ENCODE measurements at regions not wholly inside any gene's neighbourhood (a gene's known extent, or its start where the extent isn't known, plus 50 kb on each side); places are given as distances from the start of the nearest gene placed in this dataset.

- no peak overlapping the region for H3K4me3 ChIP-seq (ENCODE audit: low read depth, low read length)
- H3K27me3 ChIP-seq (ENCODE audit: control insufficient read depth, insufficient read depth, low read length), result no peaks in the 10 kb centered on the region
- ChIA-PET POLR2A (no interaction called here), CTCF (interaction anchor here (0.6 kb wide), 1 partner anchor 1769 kb away, joined by 4 read pairs; no protein-coding TSS in a partner anchor)
- no peaks in the 10 kb centered on the region for H3K36me3 ChIP-seq (ENCODE audit: control insufficient read depth, insufficient read depth, low read length)
- no peak for DNase-seq (ENCODE audit: low read depth)
- 0 out of 2 replicates have a peak, but pooled peaks have one; percentile 14 for TF ChIP-seq CTCF (IDR thresholded peaks at IDR 0.05; ENCODE audit: insufficient read depth, low read depth, low read length)
These were observed 88.4 kb upstream of the ZNF492 start for GRCh38 chr19:22545751-22546150.

- Histone ChIP-seq H3K4me3 (ENCODE audit: low read depth, low read length) (no peak overlapping the region), H3K36me3 (ENCODE audit: control insufficient read depth, insufficient read depth, low read length) (no peaks in the 10 kb centered on the region), H3K27me3 (ENCODE audit: control insufficient read depth, insufficient read depth, low read length) (no peaks in the 10 kb centered on the region)
- no peak for TF ChIP-seq CTCF (IDR thresholded peaks at IDR 0.05; ENCODE audit: insufficient read depth, low read depth, low read length)
- POLR2A ChIA-PET, result no interaction called here
- no peak for DNase-seq (ENCODE audit: low read depth)
- CTCF ChIA-PET, result no interaction called here
These were observed 100.4 kb upstream of the ZNF492 start for GRCh38 chr19:22533761-22534160.

- ChIA-PET CTCF (no interaction called here), POLR2A (no interaction called here)
- H3K36me3 ChIP-seq (ENCODE audit: control insufficient read depth, insufficient read depth, low read length), result no peaks in the 10 kb centered on the region
- no peak overlapping the region for H3K4me3 ChIP-seq (ENCODE audit: low read depth, low read length)
- H3K27me3 ChIP-seq (ENCODE audit: control insufficient read depth, insufficient read depth, low read length), result no peaks in the 10 kb centered on the region
- no peak for TF ChIP-seq CTCF (IDR thresholded peaks at IDR 0.05; ENCODE audit: insufficient read depth, low read depth, low read length)
- no peak for DNase-seq (ENCODE audit: low read depth)
These were observed 101.5 kb upstream of the ZNF492 start for GRCh38 chr19:22532388-22533300.

- H3K4me3 ChIP-seq (ENCODE audit: low read depth, low read length), result no peak overlapping the region
- CTCF ChIA-PET, result no interaction called here
These were observed 104.1 kb upstream of the ZNF492 start for GRCh38 chr19:22530042-22530441.

More at GRCh38 chr19:22530042-22530441, 104.1 kb upstream of the ZNF492 start:
- POLR2A ChIA-PET, result no interaction called here
- TF ChIP-seq CTCF (IDR thresholded peaks at IDR 0.05; ENCODE audit: insufficient read depth, low read depth, low read length), result no peak
- no peak for DNase-seq (ENCODE audit: low read depth)
- H3K36me3 ChIP-seq (ENCODE audit: control insufficient read depth, insufficient read depth, low read length), result no peaks in the 10 kb centered on the region; the same call in 1 of the 2 replicates
- no peaks in the 10 kb centered on the region for H3K27me3 ChIP-seq (ENCODE audit: control insufficient read depth, insufficient read depth, low read length)
